HUDEP-2 (cell line): ENCODE measurements at regions not wholly inside any gene's neighbourhood (a gene's known extent, or its start where the extent isn't known, plus 50 kb on each side); places are given as distances from the start of the nearest gene placed in this dataset.

Experiments
- DNase-seq, 76 experiments: peaks; one replicate each; lab custom pipeline; 2025; ENCODE audit not compliant: unreplicated experiment in 76 of 76; lab: John Stamatoyannopoulos, UW

GRCh38 chr3:113094337-113095221 is 103.8 kb downstream of the GTPBP8 start:
- DNase-seq: no peak

- DNase-seq: no peak
Observed at GRCh38 chr3:113096188-113096892, 105.6 kb downstream of the GTPBP8 start.

GRCh38 chr3:113097960-113098447 is 107.2 kb downstream of the GTPBP8 start:
- DNase-seq: no peak

GRCh38 chr3:113100063-113100462 is 109.3 kb downstream of the GTPBP8 start:
- DNase-seq: no peak

- DNase-seq: no peak
Observed at GRCh38 chr3:113103588-113103987, 107.8 kb upstream of the BOC start.

- no peak for DNase-seq
Observed at GRCh38 chr3:113104357-113105092, 106.8 kb upstream of the BOC start.

GRCh38 chr3:113105093-113105449 is 106.3 kb upstream of the BOC start:
- DNase-seq: no peak

GRCh38 chr3:113105966-113106660 is 105.2 kb upstream of the BOC start:
- no peak for DNase-seq

GRCh38 chr3:113110267-113110666 is 101.1 kb upstream of the BOC start:
- DNase-seq: no peak

- peak in 1 of 76 experiments; percentile 1 for DNase-seq
Observed at GRCh38 chr3:113111011-113111707, 100.2 kb upstream of the BOC start.

GRCh38 chr3:113113361-113113760 is 98.0 kb upstream of the BOC start:
- DNase-seq: no peak

GRCh38 chr3:113117511-113118234 is 93.7 kb upstream of the BOC start:
- DNase-seq: no peak

- no peak for DNase-seq
Observed at GRCh38 chr3:113118336-113118735, 93.0 kb upstream of the BOC start.

GRCh38 chr3:113124256-113124830 is 87.0 kb upstream of the BOC start:
- no peak for DNase-seq

GRCh38 chr3:113125951-113126350 is 85.4 kb upstream of the BOC start:
- no peak for DNase-seq

- no peak for DNase-seq
Observed at GRCh38 chr3:113128386-113129015, 82.9 kb upstream of the BOC start.

- DNase-seq: no peak
Observed at GRCh38 chr3:113129168-113129567, 82.2 kb upstream of the BOC start.

- DNase-seq: no peak
Observed at GRCh38 chr3:113132571-113132996, 78.8 kb upstream of the BOC start.

GRCh38 chr3:113133140-113133539 is 78.2 kb upstream of the BOC start:
- DNase-seq: no peak
